ENCODE measurements at regions not wholly inside any gene's neighbourhood (a gene's known extent, or its start where the extent isn't known, plus 50 kb on each side); places are given as distances from the start of the nearest gene placed in this dataset.

GRCh38 chr11:81220146-81220895 lies 1513.3 kb downstream of the FAM181B start:
- no peak overlapping the region for H3K27ac Mint-ChIP-seq (ENCODE audit: unreplicated experiment)
- no peaks in the 10 kb centered on the region for H3K4me1 Mint-ChIP-seq
- H3K4me3 Mint-ChIP-seq, result no peak overlapping the region
- DNase-seq (ENCODE audit: low read depth, low spot score), result no peak
- TF ChIP-seq CTCF (conservative IDR thresholded peaks at IDR 0.05), result no peak
- H3K27me3 Mint-ChIP-seq (ENCODE audit: low read depth), result no peaks in the 10 kb centered on the region
- H3K9me3 Mint-ChIP-seq, result no peaks in the 10 kb centered on the region
- no peaks in the 10 kb centered on the region for H3K36me3 Mint-ChIP-seq (ENCODE audit: low read depth)

GRCh38 chr11:81219661-81220060 lies 1514.0 kb downstream of the FAM181B start:
- no peaks in the 10 kb centered on the region for H3K27me3 Mint-ChIP-seq (ENCODE audit: low read depth)
- DNase-seq (ENCODE audit: low read depth, low spot score), result no peak
- no peak for TF ChIP-seq CTCF (conservative IDR thresholded peaks at IDR 0.05)
- no peak overlapping the region for H3K4me3 Mint-ChIP-seq
- no peaks in the 10 kb centered on the region for H3K4me1 Mint-ChIP-seq
- no peak overlapping the region for H3K27ac Mint-ChIP-seq (ENCODE audit: unreplicated experiment)
- no peaks in the 10 kb centered on the region for H3K36me3 Mint-ChIP-seq (ENCODE audit: low read depth)
- peaks cover 3% of the 10 kb centered on the region for H3K9me3 Mint-ChIP-seq

GRCh38 chr11:81218440-81218839 lies 1515.2 kb downstream of the FAM181B start:
- no peak overlapping the region for H3K27ac Mint-ChIP-seq (ENCODE audit: unreplicated experiment)
- TF ChIP-seq CTCF (conservative IDR thresholded peaks at IDR 0.05), result no peak
- no peak overlapping the region for H3K4me3 Mint-ChIP-seq
- DNase-seq (ENCODE audit: low read depth, low spot score), result no peak
- H3K36me3 Mint-ChIP-seq (ENCODE audit: low read depth), result no peaks in the 10 kb centered on the region
- no peaks in the 10 kb centered on the region for H3K4me1 Mint-ChIP-seq
- H3K27me3 Mint-ChIP-seq (ENCODE audit: low read depth), result no peaks in the 10 kb centered on the region
- peaks cover 6% of the 10 kb centered on the region for H3K9me3 Mint-ChIP-seq

- Mint-ChIP-seq H3K9me3 (peaks cover 9% of the 10 kb centered on the region), H3K27me3 (ENCODE audit: low read depth) (no peaks in the 10 kb centered on the region), H3K4me1 (no peaks in the 10 kb centered on the region), H3K27ac (ENCODE audit: unreplicated experiment) (no peak overlapping the region), H3K36me3 (ENCODE audit: low read depth) (no peaks in the 10 kb centered on the region), H3K4me3 (no peak overlapping the region)
- TF ChIP-seq CTCF (conservative IDR thresholded peaks at IDR 0.05), result no peak
- no peak for DNase-seq (ENCODE audit: low read depth, low spot score)
These were observed 1522.6 kb downstream of the FAM181B start for GRCh38 chr11:81211050-81211449.

- H3K4me1 Mint-ChIP-seq, result no peaks in the 10 kb centered on the region
- no peaks in the 10 kb centered on the region for H3K36me3 Mint-ChIP-seq (ENCODE audit: low read depth)
- no peaks in the 10 kb centered on the region for H3K27me3 Mint-ChIP-seq (ENCODE audit: low read depth)
- no peak overlapping the region for H3K4me3 Mint-ChIP-seq
- TF ChIP-seq CTCF (conservative IDR thresholded peaks at IDR 0.05), result no peak
- no peak overlapping the region for H3K27ac Mint-ChIP-seq (ENCODE audit: unreplicated experiment)
- peaks cover 2% of the 10 kb centered on the region for H3K9me3 Mint-ChIP-seq
- no peak for DNase-seq (ENCODE audit: low read depth, low spot score)
These were observed 1526.1 kb downstream of the FAM181B start for GRCh38 chr11:81207421-81208054.

Data from neural crest cell (in vitro differentiated cells).